Activated CD4-positive, alpha-beta T cell treated with anti-CD3 and anti-CD28 coated beads for 4 hours (primary cell): ENCODE measurements at regions not wholly inside any gene's neighbourhood (a gene's known extent, or its start where the extent isn't known, plus 50 kb on each side); places are given as distances from the start of the nearest gene placed in this dataset.
A peak's percentile ranks its signal among the peaks of the same experiment; 100 is the strongest.
"Not testable (repeated sequence)": the region's sequence is repeated elsewhere in the genome, so short reads cannot be mapped to it uniquely, and the experiment has no call there.

ENCODE experiments used
- DNase-seq, 2 donors: peaks; one replicate each; pipeline ENCODE4 v3.0.0-alpha.2; 2020

- DNase-seq, result no peak
Observed at GRCh38 chr6:138666636-138667035, 106.9 kb upstream of the CCDC28A start.

- no peak for DNase-seq
Observed at GRCh38 chr6:138667408-138667807, 106.2 kb upstream of the CCDC28A start.

GRCh38 chr6:138671351-138671750 lies 102.2 kb upstream of the CCDC28A start:
- DNase-seq, result no peak

- no peak for DNase-seq
Observed at GRCh38 chr6:138673346-138674014, 100.1 kb upstream of the CCDC28A start.

GRCh38 chr6:138674444-138674843 lies 99.1 kb upstream of the CCDC28A start:
- DNase-seq, result not testable (repeated sequence)

GRCh38 chr6:138677538-138677937 lies 96.0 kb upstream of the CCDC28A start:
- DNase-seq, result no peak

- DNase-seq, result no peak
Observed at GRCh38 chr6:138678168-138678567, 95.4 kb upstream of the CCDC28A start.

GRCh38 chr6:138680085-138680484 lies 93.5 kb upstream of the CCDC28A start:
- DNase-seq, result no peak

- no peak for DNase-seq
Observed at GRCh38 chr6:138681627-138682026, 91.9 kb upstream of the CCDC28A start.

GRCh38 chr6:138682704-138683527 lies 90.7 kb upstream of the CCDC28A start:
- no peak for DNase-seq

- no peak for DNase-seq
Observed at GRCh38 chr6:138685257-138685656, 88.3 kb upstream of the CCDC28A start.

GRCh38 chr6:138685781-138686180 lies 87.8 kb upstream of the CCDC28A start:
- no peak for DNase-seq

- DNase-seq, result no peak
Observed at GRCh38 chr6:138688580-138688979, 85.0 kb upstream of the CCDC28A start.

GRCh38 chr6:138689849-138690248 lies 83.7 kb upstream of the CCDC28A start:
- no peak for DNase-seq

- no peak for DNase-seq
Observed at GRCh38 chr6:138690975-138691594, 82.5 kb upstream of the CCDC28A start.

- DNase-seq, result no peak
Observed at GRCh38 chr6:138691595-138692057, 81.9 kb upstream of the CCDC28A start.

GRCh38 chr6:138692058-138692977 lies 81.3 kb upstream of the CCDC28A start:
- peak; percentile 39 to 47 for DNase-seq

GRCh38 chr6:138692978-138693909 lies 80.3 kb upstream of the CCDC28A start:
- peak; percentile 5 to 8 for DNase-seq

GRCh38 chr6:138695193-138695592 lies 78.4 kb upstream of the CCDC28A start:
- no peak for DNase-seq

- no peak for DNase-seq
Observed at GRCh38 chr6:138714493-138714892, 59.1 kb upstream of the CCDC28A start.

GRCh38 chr6:138716013-138716412 lies 57.6 kb upstream of the CCDC28A start:
- DNase-seq, result no peak
